ENCODE measurements at regions not wholly inside any gene's neighbourhood (a gene's known extent, or its start where the extent isn't known, plus 50 kb on each side); places are given as distances from the start of the nearest gene placed in this dataset.
"Not testable (repeated sequence)": the region's sequence is repeated elsewhere in the genome, so short reads cannot be mapped to it uniquely, and the experiment has no call there.

- DNase-seq: no peak
Measured at GRCh38 chr2:45102579-45103117, 93.4 kb upstream of the SIX2 start.

DNA sequence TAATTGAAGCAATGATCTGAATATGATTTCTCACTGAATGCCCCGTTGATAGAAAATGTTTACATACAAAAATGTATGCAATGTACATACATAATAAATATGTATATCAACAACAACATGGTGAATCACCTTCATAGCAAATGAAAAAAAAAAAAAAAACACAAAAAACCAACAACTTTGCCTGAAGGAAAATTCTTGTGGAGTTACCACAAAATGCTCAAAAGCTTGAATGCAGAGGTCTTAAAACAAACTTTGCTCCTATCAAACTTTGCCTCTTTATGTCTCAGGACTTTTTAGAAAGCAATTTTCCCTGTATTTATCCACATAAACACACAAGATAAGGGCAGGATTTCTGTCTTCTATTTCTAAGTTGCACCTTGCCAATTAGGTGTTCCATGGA, 92.9 kb upstream of the SIX2 start:
- no peak for DNase-seq

- no peak for DNase-seq
Measured at GRCh38 chr2:45096996-45097395, 87.7 kb upstream of the SIX2 start.

DNA sequence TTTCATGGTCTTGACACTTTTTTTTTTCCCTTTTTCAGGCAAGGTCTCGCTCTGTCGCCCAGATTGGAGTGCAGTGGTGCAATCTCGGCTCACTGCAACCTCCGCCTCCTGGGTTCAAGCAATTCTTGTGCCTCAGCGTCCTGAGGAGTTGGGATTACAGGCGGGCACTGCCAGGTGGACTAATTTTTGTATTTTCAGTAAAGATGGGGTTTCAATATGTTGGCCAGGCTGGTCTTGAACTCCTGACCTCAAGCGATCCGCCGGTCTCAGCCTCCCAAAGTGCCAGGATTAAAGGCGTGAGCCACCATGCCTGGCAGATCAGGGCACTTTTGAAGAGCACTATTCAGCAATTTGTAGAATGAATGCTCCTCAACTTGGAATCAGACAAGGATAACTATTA, 86.8 kb upstream of the SIX2 start:
- DNase-seq: not testable (repeated sequence)

DNA sequence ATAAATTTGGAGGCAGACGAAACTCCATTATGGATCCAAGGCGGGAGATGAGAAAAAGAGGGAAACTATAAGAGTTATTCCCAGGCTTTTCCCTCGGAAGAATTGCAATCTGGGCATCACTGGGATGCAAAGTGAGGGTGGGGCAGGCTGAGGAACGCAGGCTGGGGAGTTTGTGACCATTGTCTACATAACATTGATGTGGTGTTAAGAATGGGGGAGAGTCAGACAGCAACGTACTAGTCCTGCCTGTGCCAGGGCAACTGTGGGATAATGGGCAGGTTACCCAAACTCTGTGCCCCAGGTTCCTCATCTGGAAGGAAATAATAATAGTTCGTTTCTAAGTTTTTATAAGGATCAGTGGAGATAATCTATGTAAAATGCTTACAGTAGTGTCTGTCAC, 84.4 kb upstream of the SIX2 start:
- no peak for DNase-seq

DNA sequence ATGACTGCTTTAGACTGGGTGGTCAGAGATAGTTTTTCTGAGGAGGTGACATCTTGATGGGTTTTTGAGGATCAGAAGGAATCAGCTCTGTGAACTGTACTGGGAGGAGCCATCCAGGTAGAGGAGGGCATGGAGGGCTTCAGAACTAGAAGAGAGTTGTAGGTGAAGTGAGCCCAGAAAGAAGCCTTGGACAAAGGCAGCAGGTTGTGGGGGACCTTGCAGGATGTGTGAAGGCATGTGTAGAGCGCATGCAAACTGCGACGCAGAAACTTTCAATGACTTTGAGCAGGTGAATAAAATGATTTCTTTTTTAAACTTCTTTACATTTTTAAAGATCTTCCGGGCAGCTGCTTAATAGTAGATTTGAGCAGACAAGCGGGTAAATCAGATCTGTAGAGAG, 83.9 kb upstream of the SIX2 start:
- no peak for DNase-seq

- no peak for DNase-seq
Measured at GRCh38 chr2:45089554-45090261, 80.5 kb upstream of the SIX2 start.

DNA sequence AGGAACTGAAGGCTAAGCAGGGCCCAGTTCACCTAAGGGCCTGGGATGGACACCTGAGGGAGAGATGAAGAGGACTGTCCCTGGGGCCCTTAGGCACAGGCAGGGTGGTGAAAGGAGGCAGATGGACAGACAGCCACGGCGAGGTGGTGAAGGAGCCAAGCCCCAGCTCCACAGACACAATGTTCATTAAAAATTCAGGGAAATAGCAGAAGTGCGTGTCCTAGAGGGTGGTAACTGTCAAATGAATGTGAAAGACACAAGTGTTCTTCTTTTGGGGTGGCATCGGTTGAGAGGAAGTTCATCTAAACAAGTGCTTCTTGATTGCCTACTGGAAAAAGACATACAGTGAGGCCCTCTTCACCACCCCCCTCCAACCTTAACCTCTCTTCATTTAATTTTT, 76.2 kb upstream of the SIX2 start:
- no peak for DNase-seq

DNA sequence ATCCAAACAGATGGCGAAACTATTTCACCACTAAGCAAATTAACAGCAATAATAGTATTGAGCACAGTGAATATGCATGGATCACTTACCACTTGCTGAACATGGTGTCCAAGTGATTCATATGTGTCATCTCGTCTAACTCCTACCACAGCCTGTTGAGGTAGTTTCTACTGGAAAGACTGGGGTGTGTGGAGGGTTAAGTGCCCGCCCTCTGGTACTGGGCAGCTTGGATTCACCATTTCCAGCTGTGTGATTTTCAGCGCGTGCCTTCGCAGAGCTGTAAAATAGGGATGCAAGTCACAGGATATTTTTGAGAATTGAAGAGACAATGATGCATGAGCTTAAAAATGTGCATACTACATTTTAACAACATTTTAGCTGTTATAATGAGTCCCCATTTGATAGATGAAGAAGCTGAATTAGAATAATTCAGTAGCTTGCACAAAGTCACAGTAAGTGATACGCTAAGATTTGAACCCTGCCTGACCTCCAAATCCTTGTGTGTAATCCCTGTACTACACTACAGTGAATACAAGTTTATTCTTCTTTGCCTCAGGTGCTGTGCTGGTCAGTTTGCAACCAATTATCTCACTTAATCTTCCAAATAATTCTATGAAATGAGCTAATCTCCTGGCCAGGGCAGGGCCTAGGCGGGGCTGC, 75.2 kb upstream of the SIX2 start:
- no peak for DNase-seq

DNA sequence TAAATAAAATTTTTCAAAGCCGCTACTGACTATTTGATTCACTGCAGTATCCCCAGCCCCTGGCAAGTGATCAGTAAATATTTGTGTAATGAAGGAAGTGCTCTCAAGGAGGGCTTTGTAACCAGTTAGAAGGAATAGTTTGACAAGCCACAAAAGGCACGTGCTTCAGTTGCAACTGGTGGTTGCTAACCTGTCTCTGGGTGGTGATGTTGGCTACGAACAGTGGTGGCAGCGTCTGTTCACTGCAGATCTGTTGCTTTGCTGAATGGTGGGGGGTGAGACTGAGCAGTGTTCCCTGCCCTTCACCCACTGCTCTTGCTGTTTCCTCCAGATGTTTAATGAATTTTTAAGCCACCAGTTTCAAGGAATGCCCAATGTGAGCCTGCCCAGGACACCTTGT, 73.9 kb upstream of the SIX2 start:
- peak; percentile 80 for DNase-seq

DNA sequence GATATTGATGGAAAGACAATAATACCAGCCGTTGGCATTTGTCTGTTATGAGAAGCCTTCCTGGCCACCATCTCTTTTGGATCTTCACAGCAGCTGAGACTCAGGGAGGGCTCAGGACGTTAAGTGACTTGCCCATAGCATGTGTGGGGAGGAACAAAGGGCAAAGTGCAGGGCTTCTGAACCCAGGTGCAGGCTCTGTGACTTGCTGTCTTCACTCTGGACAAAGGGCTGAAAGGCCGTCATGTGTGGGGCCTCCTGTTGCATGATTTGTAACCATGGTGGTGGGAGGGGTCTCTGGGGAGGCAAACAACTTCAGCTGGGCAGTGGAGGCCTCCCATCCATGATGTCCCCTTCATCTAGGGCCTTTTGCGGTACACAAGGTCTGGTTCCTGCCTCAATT, 65.5 kb upstream of the SIX2 start:
- DNase-seq: no peak

- DNase-seq: no peak
Measured at GRCh38 chr2:45072862-45073237, 63.6 kb upstream of the SIX2 start.

- peak; percentile 55 for DNase-seq
Measured at GRCh38 chr2:45072064-45072861, 63.0 kb upstream of the SIX2 start.

- no peak for DNase-seq
Measured at GRCh38 chr2:45070113-45070652, 60.9 kb upstream of the SIX2 start.

GRCh38 chr2:45069684-45070083, 60.4 kb upstream of the SIX2 start:
- no peak for DNase-seq

GRCh38 chr2:45068571-45069140, 59.4 kb upstream of the SIX2 start:
- DNase-seq: no peak

GRCh38 chr2:45067859-45068570, 58.8 kb upstream of the SIX2 start:
- no peak for DNase-seq
